Stimulated activated CD4-positive, alpha-beta T cell treated with anti-CD3 and anti-CD28 coated beads, TNF-alpha, amount 100 ng/mL, for 4 hours (primary cell): ENCODE measurements at regions not wholly inside any gene's neighbourhood (a gene's known extent, or its start where the extent isn't known, plus 50 kb on each side); places are given as distances from the start of the nearest gene placed in this dataset.

Source experiments
- DNase-seq, 3 experiments: peaks; one replicate each; pipeline ENCODE4 v3.0.0-alpha.2; 2020; ENCODE audit warnings: low read depth in 3 of 3

DNA sequence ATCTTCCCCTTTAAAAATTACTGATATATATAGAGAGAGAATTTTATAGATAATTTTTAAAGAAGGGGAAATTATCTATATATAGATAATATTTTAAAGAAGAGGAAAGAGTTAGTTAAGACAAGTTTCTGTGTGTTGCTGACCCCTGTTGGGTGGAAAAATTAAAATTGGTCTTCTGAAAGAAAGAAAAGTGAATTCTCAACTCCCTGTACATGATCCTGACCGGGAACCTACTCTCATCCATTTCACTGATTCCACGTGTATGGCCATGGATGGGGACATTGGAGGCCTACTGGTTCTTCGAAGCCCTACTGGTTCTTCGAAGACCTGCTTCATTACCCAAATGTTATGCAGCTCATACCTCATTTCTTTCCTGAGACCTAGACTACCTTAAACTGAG, 53.0 kb upstream of the TCF21 start:
- no peak for DNase-seq

DNA sequence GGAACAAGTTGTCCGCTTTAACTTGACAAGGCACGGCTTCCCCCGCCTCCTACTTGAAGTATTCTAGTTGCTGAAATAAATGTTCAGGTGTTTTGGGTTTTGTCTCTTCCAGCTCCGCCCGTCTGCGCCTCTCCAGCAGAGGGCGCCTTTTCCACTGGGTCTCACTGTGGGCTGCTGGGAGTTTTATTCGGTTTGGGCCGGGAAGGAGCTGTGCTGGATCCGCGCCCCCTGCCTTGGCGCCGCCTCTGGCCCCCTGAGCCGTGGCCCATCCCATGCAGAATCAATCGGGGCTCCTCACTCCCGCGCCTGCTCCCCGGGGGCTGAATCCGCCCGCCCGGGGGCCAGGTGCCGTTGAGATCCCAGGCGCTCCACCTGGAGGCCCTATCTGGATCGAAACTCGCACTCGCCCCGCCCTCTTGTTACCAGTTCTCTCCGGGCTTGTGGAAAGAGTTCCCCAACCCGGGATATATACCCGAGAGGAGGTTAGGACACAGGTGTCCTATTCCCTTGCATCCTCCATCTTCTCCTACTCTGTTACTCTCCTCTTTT, 51.0 kb upstream of the TCF21 start:
- peak; percentile 14 to 33 (median 19) for DNase-seq
